Neural progenitor cell (in vitro differentiated cells): ENCODE measurements at regions not wholly inside any gene's neighbourhood (a gene's known extent, or its start where the extent isn't known, plus 50 kb on each side); places are given as distances from the start of the nearest gene placed in this dataset.

ENCODE experiments used
- DNase-seq: peaks from one replicate; pipeline ENCODE4 v3.0.0-alpha.2; 2016; ENCODE audit warnings: low spot score
- H2AFZ ChIP-seq: fragments of 200-600 bp; sonication (generic); replicated peaks from 2 replicates; pipeline ENCODE4 v1.6.1; 2016; ENCODE audit warnings: antibody characterized with exemption
- H3F3A ChIP-seq: fragments of 200-600 bp; sonication (generic); 2 replicates; pipeline ENCODE4 v1.6.1; 2016; ENCODE audit warnings: antibody characterized with exemption, low read depth
- H3K27ac ChIP-seq: fragments of 200-600 bp; sonication (generic); 2 replicates; pipeline ENCODE4 v1.5.1; 2016; ENCODE audit warnings: mild to moderate bottlenecking
- H3K27me3 ChIP-seq: fragments of 200-600 bp; sonication (generic); 2 replicates; pipeline ENCODE4 v1.6.1; 2016; ENCODE audit warnings: mild to moderate bottlenecking, moderate library complexity
- H3K36me3 ChIP-seq: fragments of 200-600 bp; sonication (generic); 2 replicates; pipeline ENCODE4 v1.5.1; 2016
- H3K4me1 ChIP-seq: fragments of 200-600 bp; sonication (generic); 2 replicates; pipeline ENCODE4 v1.6.1; 2016; ENCODE audit warnings: mixed run types
- H3K4me2 ChIP-seq: fragments of 200-600 bp; sonication (generic); 2 replicates; pipeline ENCODE4 v1.6.1; 2016
- H3K4me3 ChIP-seq: fragments of 200-600 bp; sonication (generic); 2 replicates; pipeline ENCODE4 v1.5.1; 2016
- H3K79me2 ChIP-seq: fragments of 200-600 bp; sonication (generic); 2 replicates; pipeline ENCODE4 v1.6.1; 2016; ENCODE audit warnings: low read depth
- H3K9ac ChIP-seq: fragments of 200-600 bp; sonication (generic); 2 replicates; pipeline ENCODE4 v1.6.1; 2016
- H3K9me3 ChIP-seq: fragments of 200-600 bp; sonication (generic); 2 replicates; pipeline ENCODE4 v1.5.1; 2016; ENCODE audit warnings: low read depth
- H4K20me1 ChIP-seq: fragments of 200-600 bp; sonication (generic); 2 replicates; pipeline ENCODE4 v1.6.1; 2016; ENCODE audit warnings: low read depth
- H3K27ac Mint-ChIP-seq: 3 replicates; pipeline ENCODE4 v1.8.0; 2021; ENCODE audit warnings: mixed read lengths
- H3K27me3 Mint-ChIP-seq: 2 replicates; pipeline ENCODE4 v1.8.0; 2022; ENCODE audit warnings: low read depth, mild to moderate bottlenecking, inconsistent platforms, moderate library complexity, mixed read lengths; ENCODE audit not compliant: insufficient read depth
- H3K36me3 Mint-ChIP-seq: 3 replicates; pipeline ENCODE4 v1.8.0; 2021; ENCODE audit warnings: mixed read lengths
- H3K4me1 Mint-ChIP-seq: 3 replicates; pipeline ENCODE4 v1.8.0; 2021; ENCODE audit warnings: mixed read lengths
- H3K4me3 Mint-ChIP-seq: 3 replicates; pipeline ENCODE4 v1.8.0; 2021; ENCODE audit warnings: mild to moderate bottlenecking, moderate library complexity, mixed read lengths
- H3K9me3 Mint-ChIP-seq: 3 replicates; pipeline ENCODE4 v1.8.0; 2020; ENCODE audit warnings: mixed read lengths
- EZH2 ChIP-seq: fragments of 200-600 bp; sonication (generic); IDR thresholded peaks from 2 replicates; pipeline ENCODE4 v1.6.1; 2017; ENCODE audit warnings: antibody characterized with exemption, mild to moderate bottlenecking, moderate library complexity
- EZH2phosphoT487 ChIP-seq: fragments of 200-600 bp; sonication (generic); IDR thresholded peaks from 2 replicates; pipeline ENCODE4 v1.6.1; 2017; ENCODE audit warnings: antibody characterized with exemption
- TF ChIP-seq, protein P1 (sequence below): fragments of 200-600 bp; sonication (generic); IDR thresholded peaks from 2 replicates; pipeline ENCODE4 v1.5.1; 2017; ENCODE audit warnings: antibody characterized with exemption, mild to moderate bottlenecking

DNA sequence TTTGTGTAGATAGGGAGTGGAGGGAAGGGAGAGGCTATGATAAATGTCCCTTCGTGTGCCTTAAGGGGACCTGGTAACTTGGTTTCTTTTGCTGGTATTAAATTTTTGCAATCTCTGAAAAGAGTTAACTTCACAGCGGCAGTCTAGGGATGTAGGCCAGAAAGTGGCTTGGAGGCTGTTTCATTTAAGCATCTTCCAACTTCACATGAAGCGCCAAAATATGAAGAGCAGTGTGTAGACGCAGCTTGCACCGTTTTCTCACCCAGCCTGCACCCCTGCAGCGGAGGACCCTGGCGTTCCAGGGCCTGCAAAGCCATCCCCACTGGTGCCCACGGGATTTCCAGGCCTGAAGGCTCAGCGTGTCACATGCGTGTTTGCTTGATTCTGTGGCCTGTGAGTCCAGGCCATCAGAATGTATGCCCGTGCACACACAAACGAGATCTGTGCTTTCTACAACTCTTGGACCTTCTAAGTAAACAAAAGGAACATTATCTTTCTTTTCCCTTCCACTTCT, 87.2 kb upstream of the EPB41L3 start:
- H3K9me3 Mint-ChIP-seq, result no peaks in the 10 kb centered on the region
- TF ChIP-seq, protein P1, sequence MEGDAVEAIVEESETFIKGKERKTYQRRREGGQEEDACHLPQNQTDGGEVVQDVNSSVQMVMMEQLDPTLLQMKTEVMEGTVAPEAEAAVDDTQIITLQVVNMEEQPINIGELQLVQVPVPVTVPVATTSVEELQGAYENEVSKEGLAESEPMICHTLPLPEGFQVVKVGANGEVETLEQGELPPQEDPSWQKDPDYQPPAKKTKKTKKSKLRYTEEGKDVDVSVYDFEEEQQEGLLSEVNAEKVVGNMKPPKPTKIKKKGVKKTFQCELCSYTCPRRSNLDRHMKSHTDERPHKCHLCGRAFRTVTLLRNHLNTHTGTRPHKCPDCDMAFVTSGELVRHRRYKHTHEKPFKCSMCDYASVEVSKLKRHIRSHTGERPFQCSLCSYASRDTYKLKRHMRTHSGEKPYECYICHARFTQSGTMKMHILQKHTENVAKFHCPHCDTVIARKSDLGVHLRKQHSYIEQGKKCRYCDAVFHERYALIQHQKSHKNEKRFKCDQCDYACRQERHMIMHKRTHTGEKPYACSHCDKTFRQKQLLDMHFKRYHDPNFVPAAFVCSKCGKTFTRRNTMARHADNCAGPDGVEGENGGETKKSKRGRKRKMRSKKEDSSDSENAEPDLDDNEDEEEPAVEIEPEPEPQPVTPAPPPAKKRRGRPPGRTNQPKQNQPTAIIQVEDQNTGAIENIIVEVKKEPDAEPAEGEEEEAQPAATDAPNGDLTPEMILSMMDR, result no peak
- TF ChIP-seq EZH2, result no peak
- TF ChIP-seq EZH2phosphoT487, result no peak
- H4K20me1 ChIP-seq, result peaks cover 13% of the 10 kb centered on the region
- DNase-seq, result no peak
- H3K79me2 ChIP-seq, result no peaks in the 10 kb centered on the region
- H3K36me3 Mint-ChIP-seq, result no peaks in the 10 kb centered on the region
- peaks cover 14% of the 10 kb centered on the region for H3K27me3 Mint-ChIP-seq
- peaks cover 12% of the 10 kb centered on the region for H3K4me1 Mint-ChIP-seq
- peaks cover 79% of the 10 kb centered on the region for H3K27me3 ChIP-seq
- peak overlapping the region; percentile 73 for H3K4me3 ChIP-seq
- no peak overlapping the region for H3K9ac ChIP-seq
- peaks cover 8% of the 10 kb centered on the region for H3K4me1 ChIP-seq
- H3K9me3 ChIP-seq, result no peaks in the 10 kb centered on the region
- peak overlapping the region; percentile 90 for H3K4me2 ChIP-seq
- H3K4me3 Mint-ChIP-seq, result peak overlapping the region; percentile 75
- H3F3A ChIP-seq, result peaks cover 26% of the 10 kb centered on the region
- no peak overlapping the region for H2AFZ ChIP-seq
- H3K27ac Mint-ChIP-seq, result no peak overlapping the region
- no peak overlapping the region for H3K27ac ChIP-seq
- H3K36me3 ChIP-seq, result no peaks in the 10 kb centered on the region

DNA sequence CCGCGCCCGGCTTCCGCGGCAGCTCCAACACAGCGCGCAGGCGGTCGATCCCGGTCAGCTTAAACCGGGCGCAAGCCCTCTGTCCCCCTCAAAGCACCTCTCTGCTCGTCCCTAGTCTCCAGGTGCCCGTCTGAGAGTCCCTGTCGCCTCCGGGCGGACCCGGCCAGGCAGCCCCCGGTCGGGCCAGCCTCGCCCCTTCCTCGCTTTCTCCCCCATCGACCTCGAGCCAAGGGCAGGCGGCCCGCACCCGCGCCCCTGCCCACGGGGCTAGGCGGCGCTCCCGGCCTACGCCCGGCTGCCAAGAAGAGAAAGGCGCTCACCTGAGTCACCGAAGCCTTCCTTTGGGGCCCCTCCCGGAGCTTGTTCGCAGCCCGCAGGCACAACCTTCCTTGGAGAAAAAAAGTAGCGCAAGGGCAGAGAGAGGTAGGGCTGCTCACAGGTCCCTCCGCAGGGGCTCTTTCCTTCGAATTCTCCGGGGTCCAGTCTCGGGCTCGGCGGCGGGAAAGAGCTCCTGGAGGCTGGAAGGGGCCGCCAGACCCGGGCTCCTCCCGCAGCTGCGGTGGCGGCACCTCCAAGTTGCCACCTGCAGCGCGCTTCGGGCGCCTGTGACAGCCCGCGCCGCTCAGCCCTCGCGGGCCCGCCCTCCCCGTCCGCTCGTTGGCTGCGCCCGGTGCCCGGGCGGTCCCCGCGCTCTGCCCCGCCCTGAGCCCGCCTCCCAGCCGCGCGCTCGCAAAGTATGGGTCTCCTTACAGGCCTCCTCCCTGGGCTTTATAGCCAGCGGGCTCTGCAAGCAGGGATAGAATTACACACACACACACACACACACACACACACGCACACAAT, 86.5 kb upstream of the EPB41L3 start:
- H3K9me3 Mint-ChIP-seq, result no peaks in the 10 kb centered on the region
- Histone ChIP-seq H3K79me2 (no peaks in the 10 kb centered on the region), H3K9ac (no peak overlapping the region), H3K36me3 (no peaks in the 10 kb centered on the region), H3K27ac (no peak overlapping the region), H3K27me3 (peaks cover 86% of the 10 kb centered on the region), H3K4me1 (peaks cover 10% of the 10 kb centered on the region), H3F3A (peaks cover 26% of the 10 kb centered on the region), H2AFZ (peak overlapping the region; percentile 94), H3K4me2 (peak overlapping the region; percentile 90), H4K20me1 (peaks cover 13% of the 10 kb centered on the region), H3K9me3 (no peaks in the 10 kb centered on the region), H3K4me3 (peak overlapping the region; percentile 73)
- H3K36me3 Mint-ChIP-seq, result no peaks in the 10 kb centered on the region
- H3K4me1 Mint-ChIP-seq, result peaks cover 12% of the 10 kb centered on the region
- peak; percentile 93 for DNase-seq
- H3K4me3 Mint-ChIP-seq, result peak overlapping the region; percentile 92
- no peak overlapping the region for H3K27ac Mint-ChIP-seq
- TF ChIP-seq, protein P1, result no peak
- TF ChIP-seq EZH2phosphoT487, result no peak
- no peak for TF ChIP-seq EZH2
- peaks cover 13% of the 10 kb centered on the region for H3K27me3 Mint-ChIP-seq

DNA sequence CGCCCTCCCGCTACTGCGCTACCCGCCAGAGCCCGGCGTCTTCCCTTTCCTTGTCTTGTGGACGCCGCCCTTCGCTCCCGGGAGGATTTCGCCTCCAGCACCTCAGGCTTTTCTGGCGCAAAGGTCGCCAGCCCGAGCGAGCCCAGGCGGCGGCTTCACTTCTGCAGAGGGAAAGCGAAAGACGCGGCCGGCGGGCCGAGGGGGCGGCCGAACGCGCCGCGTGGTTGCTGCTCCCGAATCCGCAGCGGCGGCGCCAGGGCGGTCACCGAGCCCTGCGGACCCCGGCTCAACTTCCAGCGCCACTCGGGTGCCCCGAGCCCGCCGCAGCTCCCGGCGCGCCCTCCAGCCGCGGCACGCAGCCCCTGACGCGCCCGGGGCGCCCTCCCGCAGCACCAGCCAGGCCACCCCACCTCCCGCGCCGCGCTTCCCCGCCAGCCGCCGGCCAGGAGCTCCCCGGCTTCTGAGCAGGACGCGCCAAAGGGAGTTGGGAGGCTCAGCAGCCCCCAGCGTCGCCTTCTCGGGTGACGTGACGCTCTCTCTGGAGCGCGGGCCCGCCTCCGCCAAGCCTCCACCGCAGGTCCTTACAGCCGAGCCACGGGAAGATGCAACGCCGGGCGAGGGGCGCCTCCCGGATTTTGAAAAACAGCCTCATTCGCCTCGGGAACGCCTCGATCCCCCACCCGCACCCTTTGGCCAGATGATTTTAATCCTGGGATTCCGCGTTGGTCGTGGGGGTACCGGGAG, 84.9 kb upstream of the EPB41L3 start:
- H3K9ac ChIP-seq, result no peak overlapping the region
- H3K4me2 ChIP-seq, result peak overlapping the region; percentile 90
- peaks cover 97% of the 10 kb centered on the region for H3K27me3 ChIP-seq
- H3K79me2 ChIP-seq, result no peaks in the 10 kb centered on the region
- peaks cover 17% of the 10 kb centered on the region for H3K4me1 ChIP-seq
- H2AFZ ChIP-seq, result peak overlapping the region; percentile 98
- H4K20me1 ChIP-seq, result peaks cover 13% of the 10 kb centered on the region
- Mint-ChIP-seq H3K36me3 (no peaks in the 10 kb centered on the region), H3K27me3 (peaks cover 9% of the 10 kb centered on the region), H3K9me3 (no peaks in the 10 kb centered on the region), H3K4me3 (peak overlapping the region; percentile 92), H3K4me1 (peaks cover 12% of the 10 kb centered on the region), H3K27ac (no peak overlapping the region)
- H3F3A ChIP-seq, result peaks cover 26% of the 10 kb centered on the region
- H3K27ac ChIP-seq, result no peak overlapping the region
- H3K9me3 ChIP-seq, result no peaks in the 10 kb centered on the region
- H3K36me3 ChIP-seq, result no peaks in the 10 kb centered on the region
- H3K4me3 ChIP-seq, result peak overlapping the region; percentile 73
- peak; percentile 76 for TF ChIP-seq EZH2
- TF ChIP-seq EZH2phosphoT487, result peak; percentile 58
- TF ChIP-seq, protein P1, result no peak
- peak; percentile 71 for DNase-seq
